Mammary epithelial cell (primary cell): ENCODE measurements at regions not wholly inside any gene's neighbourhood (a gene's known extent, or its start where the extent isn't known, plus 50 kb on each side); places are given as distances from the start of the nearest gene placed in this dataset.

Experiments used
- EZH2 ChIP-seq: IDR thresholded peaks from 2 replicates; pipeline ENCODE4 v1.6.1; 2012; ENCODE audit warnings: low read length, inconsistent platforms, borderline replicate concordance
- TF ChIP-seq, protein P1 (sequence below), 2 donors: IDR thresholded peaks in 1 of 2; conservative IDR thresholded peaks in 1 of 2; 2 replicates each; pipeline ENCODE4 v1.5.1; 2011 to 2012; ENCODE audit warnings: inconsistent platforms in 2 of 2, low read length in 2 of 2, mild to moderate bottlenecking in 2 of 2, control low read depth in 1 of 2, low read depth in 1 of 2; ENCODE audit not compliant: insufficient read depth in 1 of 2; ENCODE audit errors: extremely low read depth in 1 of 2

DNA sequence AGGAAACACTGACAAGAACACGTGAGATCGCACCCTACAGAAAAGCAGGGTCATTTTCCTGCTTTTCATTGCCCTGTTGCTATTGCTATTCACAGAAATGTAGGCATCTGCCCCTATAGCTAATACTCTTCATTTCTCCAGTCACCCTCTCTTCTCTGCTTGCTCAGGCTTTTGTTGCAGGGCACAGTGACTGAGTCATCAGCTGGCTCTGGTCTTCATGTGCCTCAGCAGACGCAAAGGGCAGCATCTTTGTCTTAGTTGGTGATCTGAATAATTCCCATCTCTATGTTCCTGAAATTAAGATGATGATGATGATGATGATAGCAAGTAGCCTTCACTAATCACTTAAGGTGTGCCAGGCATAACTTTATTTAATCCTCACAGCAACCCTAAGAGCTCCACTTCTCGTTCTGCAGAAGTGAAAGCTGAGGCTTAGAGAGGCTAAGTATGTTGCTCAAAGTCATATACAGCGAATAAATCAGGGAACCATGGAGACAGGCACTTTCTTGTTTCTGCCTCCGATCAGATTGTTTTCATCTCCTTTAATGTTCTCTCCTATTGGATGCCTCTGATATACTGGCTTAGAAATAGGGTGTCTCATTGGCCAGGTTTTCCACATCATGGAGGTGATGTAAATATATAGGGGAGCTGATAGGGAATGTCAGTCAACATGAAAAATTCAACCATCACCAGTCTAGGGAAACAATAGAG lies 133.0 kb upstream of the STK32A start:
- TF ChIP-seq, protein P1, sequence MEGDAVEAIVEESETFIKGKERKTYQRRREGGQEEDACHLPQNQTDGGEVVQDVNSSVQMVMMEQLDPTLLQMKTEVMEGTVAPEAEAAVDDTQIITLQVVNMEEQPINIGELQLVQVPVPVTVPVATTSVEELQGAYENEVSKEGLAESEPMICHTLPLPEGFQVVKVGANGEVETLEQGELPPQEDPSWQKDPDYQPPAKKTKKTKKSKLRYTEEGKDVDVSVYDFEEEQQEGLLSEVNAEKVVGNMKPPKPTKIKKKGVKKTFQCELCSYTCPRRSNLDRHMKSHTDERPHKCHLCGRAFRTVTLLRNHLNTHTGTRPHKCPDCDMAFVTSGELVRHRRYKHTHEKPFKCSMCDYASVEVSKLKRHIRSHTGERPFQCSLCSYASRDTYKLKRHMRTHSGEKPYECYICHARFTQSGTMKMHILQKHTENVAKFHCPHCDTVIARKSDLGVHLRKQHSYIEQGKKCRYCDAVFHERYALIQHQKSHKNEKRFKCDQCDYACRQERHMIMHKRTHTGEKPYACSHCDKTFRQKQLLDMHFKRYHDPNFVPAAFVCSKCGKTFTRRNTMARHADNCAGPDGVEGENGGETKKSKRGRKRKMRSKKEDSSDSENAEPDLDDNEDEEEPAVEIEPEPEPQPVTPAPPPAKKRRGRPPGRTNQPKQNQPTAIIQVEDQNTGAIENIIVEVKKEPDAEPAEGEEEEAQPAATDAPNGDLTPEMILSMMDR (conservative IDR thresholded peaks at IDR 0.05 in 1 of 2, IDR thresholded peaks at IDR 0.05 in 1 of 2; ENCODE audit: extremely low read depth in 1 of 2, insufficient read depth in 1 of 2, low read depth in 1 of 2, low read length in 2 of 2): no peak
- TF ChIP-seq EZH2: no peak
